Fibroblast of villous mesenchyme (primary cell): ENCODE measurements at regions not wholly inside any gene's neighbourhood (a gene's known extent, or its start where the extent isn't known, plus 50 kb on each side); places are given as distances from the start of the nearest gene placed in this dataset.

Experiments
- DNase-seq: peaks from one replicate; pipeline ENCODE4 v3.0.0-alpha.2; 2010; ENCODE audit warnings: low read depth
- H3K4me3 ChIP-seq: 2 replicates; pipeline ENCODE4 v1.5.1; 2011; ENCODE audit warnings: low read depth, mild to moderate bottlenecking, low read length
- TF ChIP-seq, protein P1 (sequence below): IDR thresholded peaks from 2 replicates; pipeline ENCODE4 v1.5.1; 2012; ENCODE audit warnings: low read depth, mild to moderate bottlenecking, low read length; ENCODE audit not compliant: insufficient read depth

GRCh38 chr4:96603641-96604040, 763.7 kb downstream of the PDHA2 start:
- TF ChIP-seq, protein P1, sequence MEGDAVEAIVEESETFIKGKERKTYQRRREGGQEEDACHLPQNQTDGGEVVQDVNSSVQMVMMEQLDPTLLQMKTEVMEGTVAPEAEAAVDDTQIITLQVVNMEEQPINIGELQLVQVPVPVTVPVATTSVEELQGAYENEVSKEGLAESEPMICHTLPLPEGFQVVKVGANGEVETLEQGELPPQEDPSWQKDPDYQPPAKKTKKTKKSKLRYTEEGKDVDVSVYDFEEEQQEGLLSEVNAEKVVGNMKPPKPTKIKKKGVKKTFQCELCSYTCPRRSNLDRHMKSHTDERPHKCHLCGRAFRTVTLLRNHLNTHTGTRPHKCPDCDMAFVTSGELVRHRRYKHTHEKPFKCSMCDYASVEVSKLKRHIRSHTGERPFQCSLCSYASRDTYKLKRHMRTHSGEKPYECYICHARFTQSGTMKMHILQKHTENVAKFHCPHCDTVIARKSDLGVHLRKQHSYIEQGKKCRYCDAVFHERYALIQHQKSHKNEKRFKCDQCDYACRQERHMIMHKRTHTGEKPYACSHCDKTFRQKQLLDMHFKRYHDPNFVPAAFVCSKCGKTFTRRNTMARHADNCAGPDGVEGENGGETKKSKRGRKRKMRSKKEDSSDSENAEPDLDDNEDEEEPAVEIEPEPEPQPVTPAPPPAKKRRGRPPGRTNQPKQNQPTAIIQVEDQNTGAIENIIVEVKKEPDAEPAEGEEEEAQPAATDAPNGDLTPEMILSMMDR, result no peak
- no peak for DNase-seq
- no peak overlapping the region for H3K4me3 ChIP-seq

- no peak for DNase-seq
- TF ChIP-seq, protein P1, result no peak
- no peak overlapping the region for H3K4me3 ChIP-seq
Measured at GRCh38 chr4:96606451-96606850, 766.6 kb downstream of the PDHA2 start.

GRCh38 chr4:96626023-96626422, 786.1 kb downstream of the PDHA2 start:
- DNase-seq, result no peak
- TF ChIP-seq, protein P1, result no peak

DNA sequence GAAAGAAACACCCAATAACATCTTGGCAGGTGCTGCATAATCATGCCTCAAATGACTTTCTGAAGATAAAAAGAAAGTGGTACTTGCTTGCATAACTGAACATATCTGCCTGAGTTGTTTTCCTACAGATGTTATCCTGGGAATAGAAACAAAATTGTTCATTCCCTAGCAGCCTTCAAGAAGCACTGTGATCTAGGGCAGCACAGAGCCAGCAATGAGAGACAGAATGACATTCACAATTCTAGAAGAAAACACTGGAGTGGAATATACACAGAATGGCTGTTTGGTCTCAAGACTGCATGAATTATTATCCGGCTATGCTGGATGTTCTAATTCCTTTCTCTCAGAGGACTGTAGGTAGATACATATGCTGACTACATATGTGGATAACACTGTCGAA, 790.9 kb downstream of the PDHA2 start:
- no peak for DNase-seq
- H3K4me3 ChIP-seq, result no peak overlapping the region
- TF ChIP-seq, protein P1, result no peak

More at GRCh38 chr4:96626023-96626422, 786.1 kb downstream of the PDHA2 start:
- no peak overlapping the region for H3K4me3 ChIP-seq

- no peak overlapping the region for H3K4me3 ChIP-seq
- TF ChIP-seq, protein P1, result no peak
- DNase-seq, result no peak
Measured at GRCh38 chr4:96637971-96638412, 798.1 kb downstream of the PDHA2 start.

GRCh38 chr4:96639932-96640331, 800.0 kb downstream of the PDHA2 start:
- TF ChIP-seq, protein P1, result no peak
- no peak overlapping the region for H3K4me3 ChIP-seq
- DNase-seq, result no peak

DNA sequence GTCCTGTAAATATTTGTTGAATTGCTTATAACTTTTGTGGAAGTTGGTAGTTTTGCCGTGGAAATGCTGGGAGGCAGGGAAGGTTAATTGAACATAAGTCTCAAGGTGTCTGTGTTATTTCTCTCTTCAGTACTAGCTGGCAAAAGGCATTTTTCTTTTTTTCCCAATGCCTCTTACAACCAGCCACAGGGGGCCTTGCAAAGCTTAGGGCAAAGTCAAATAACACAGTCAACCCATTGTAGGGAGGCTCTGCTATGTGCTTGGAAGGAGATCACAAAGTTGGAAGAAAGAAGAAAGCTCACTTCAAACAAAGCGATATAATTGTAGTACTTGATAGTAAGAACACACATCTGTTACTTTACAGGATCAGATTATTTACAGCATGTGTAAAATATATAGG, 802.6 kb downstream of the PDHA2 start:
- no peak for DNase-seq
- no peak overlapping the region for H3K4me3 ChIP-seq
- TF ChIP-seq, protein P1, result no peak
